NB4 (cell line): ENCODE measurements at regions not wholly inside any gene's neighbourhood (a gene's known extent, or its start where the extent isn't known, plus 50 kb on each side); places are given as distances from the start of the nearest gene placed in this dataset.

Experiments used
- MYC ChIP-seq: IDR thresholded peaks from 2 replicates; pipeline ENCODE4 v1.6.1; 2011; ENCODE audit warnings: low read depth, low read length
- POLR2A ChIP-seq: IDR thresholded peaks from 2 replicates; pipeline ENCODE4 v1.6.1; 2011; ENCODE audit warnings: mild to moderate bottlenecking; ENCODE audit not compliant: insufficient read length; ENCODE audit errors: extremely low read depth
- TF ChIP-seq, protein P1 (sequence below): IDR thresholded peaks from one replicate; pipeline ENCODE4 v1.5.1; 2012; ENCODE audit warnings: low read depth, low read length
- TF ChIP-seq, protein P2 (sequence below): IDR thresholded peaks from 2 replicates; pipeline ENCODE4 v1.6.1; 2011; ENCODE audit warnings: low read depth, low read length

DNA sequence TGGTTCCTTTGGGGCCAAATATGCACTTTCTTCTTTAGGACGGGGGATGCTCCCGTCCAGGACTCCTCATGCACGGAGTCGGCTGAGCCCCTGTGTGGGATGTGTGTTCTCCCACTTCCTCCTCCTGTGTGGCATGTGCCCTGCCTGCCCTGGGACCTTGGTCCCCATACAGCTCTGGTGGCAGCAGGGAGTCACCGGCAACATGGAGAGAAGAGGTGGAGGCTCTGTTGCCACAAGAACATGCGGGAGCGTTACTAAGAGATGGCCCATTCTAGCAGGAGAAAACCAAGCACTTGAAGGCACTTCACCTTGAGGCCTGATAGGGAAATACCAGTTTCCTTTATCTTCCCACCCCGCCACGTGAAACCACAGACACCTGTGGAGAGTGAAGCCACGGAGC, 98.0 kb downstream of the DDX1 start:
- TF ChIP-seq, protein P1, sequence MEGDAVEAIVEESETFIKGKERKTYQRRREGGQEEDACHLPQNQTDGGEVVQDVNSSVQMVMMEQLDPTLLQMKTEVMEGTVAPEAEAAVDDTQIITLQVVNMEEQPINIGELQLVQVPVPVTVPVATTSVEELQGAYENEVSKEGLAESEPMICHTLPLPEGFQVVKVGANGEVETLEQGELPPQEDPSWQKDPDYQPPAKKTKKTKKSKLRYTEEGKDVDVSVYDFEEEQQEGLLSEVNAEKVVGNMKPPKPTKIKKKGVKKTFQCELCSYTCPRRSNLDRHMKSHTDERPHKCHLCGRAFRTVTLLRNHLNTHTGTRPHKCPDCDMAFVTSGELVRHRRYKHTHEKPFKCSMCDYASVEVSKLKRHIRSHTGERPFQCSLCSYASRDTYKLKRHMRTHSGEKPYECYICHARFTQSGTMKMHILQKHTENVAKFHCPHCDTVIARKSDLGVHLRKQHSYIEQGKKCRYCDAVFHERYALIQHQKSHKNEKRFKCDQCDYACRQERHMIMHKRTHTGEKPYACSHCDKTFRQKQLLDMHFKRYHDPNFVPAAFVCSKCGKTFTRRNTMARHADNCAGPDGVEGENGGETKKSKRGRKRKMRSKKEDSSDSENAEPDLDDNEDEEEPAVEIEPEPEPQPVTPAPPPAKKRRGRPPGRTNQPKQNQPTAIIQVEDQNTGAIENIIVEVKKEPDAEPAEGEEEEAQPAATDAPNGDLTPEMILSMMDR = no peak
- TF ChIP-seq POLR2A (no peak), MYC (no peak)
- TF ChIP-seq, protein P2, sequence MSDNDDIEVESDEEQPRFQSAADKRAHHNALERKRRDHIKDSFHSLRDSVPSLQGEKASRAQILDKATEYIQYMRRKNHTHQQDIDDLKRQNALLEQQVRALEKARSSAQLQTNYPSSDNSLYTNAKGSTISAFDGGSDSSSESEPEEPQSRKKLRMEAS = no peak
